Tibial nerve (tissue), 4 donors: ENCODE measurements at regions not wholly inside any gene's neighbourhood (a gene's known extent, or its start where the extent isn't known, plus 50 kb on each side); places are given as distances from the start of the nearest gene placed in this dataset.

Experiments used
- DNase-seq, 2 donors: peaks; one replicate each; pipeline ENCODE4 v3.0.0-alpha.2; 2019; ENCODE audit warnings: low spot score in 2 of 2
- H3K27ac ChIP-seq, 4 donors: fragments of 200-600 bp; sonication (generic) in 3 of 4; one replicate each; pipeline ENCODE4 v1.5.1; 2017 to 2019; ENCODE audit warnings: mild to moderate bottlenecking in 1 of 4
- H3K27me3 ChIP-seq, 2 donors: fragments of 200-600 bp; sonication (generic) in 1 of 2; one replicate each; pipeline versions ENCODE4 v1.5.1 to v1.6.0; 2017 to 2019
- H3K36me3 ChIP-seq, 3 donors: fragments of 200-600 bp; sonication (generic); one replicate each; pipeline ENCODE4 v1.5.1; 2018 to 2019
- H3K4me1 ChIP-seq, 4 donors: fragments of 200-600 bp; sonication (generic) in 3 of 4; one replicate each; pipeline ENCODE4 v1.5.1; 2017 to 2019
- H3K4me3 ChIP-seq, 4 donors: fragments of 200-600 bp; sonication (generic) in 3 of 4; one replicate each; pipeline ENCODE4 v1.5.1; 2017 to 2019; ENCODE audit warnings: mild to moderate bottlenecking in 1 of 4, moderate library complexity in 1 of 4
- H3K9me3 ChIP-seq, 4 donors: fragments of 200-600 bp; sonication (generic) in 3 of 4; one replicate each; pipeline ENCODE4 v1.5.1; 2017 to 2019
- CTCF ChIP-seq, 5 experiments: fragments of 200-600 bp in 3 of 5; fragments of 450-650 bp in 2 of 5; sonication (generic) in 3 of 5; IDR thresholded peaks; one replicate each; pipeline ENCODE4 v1.5.1; 2016 to 2019; ENCODE audit warnings: antibody characterized with exemption in 5 of 5, mild to moderate bottlenecking in 3 of 5, moderate library complexity in 2 of 5
- EP300 ChIP-seq, 2 donors: sonication (generic); formaldehyde crosslinking; IDR thresholded peaks; one replicate each; pipeline ENCODE4 v1.6.1; 2017; ENCODE audit warnings: antibody characterized with exemption in 2 of 2, mild to moderate bottlenecking in 1 of 2
- POLR2A ChIP-seq, 2 donors: fragments of 450-650 bp; IDR thresholded peaks; one replicate each; pipeline ENCODE4 v1.6.1; 2017; ENCODE audit warnings: antibody characterized with exemption in 2 of 2, mild to moderate bottlenecking in 2 of 2, moderate library complexity in 2 of 2
- WGBS, 2 donors: methylation state at CpG; one replicate each; pipeline ENCODE4 v1.1.5; 2018; 5-methylcytosine and 5-hydroxymethylcytosine counted together

GRCh38 chr1:119302011-119302410 is 66.6 kb upstream of the HAO2 start:
- peaks cover 0 to 8% (median 0%) of the 10 kb centered on the region in 4 donors for H3K4me1 ChIP-seq
- no peak overlapping the region for H3K4me3 ChIP-seq
- no peak for DNase-seq
- no peaks in the 10 kb centered on the region for H3K27me3 ChIP-seq
- H3K36me3 ChIP-seq, result no peaks in the 10 kb centered on the region
- WGBS, 2 donors, result 83 to 94% methylated on average over 3 of the region's 3 CpGs
- H3K9me3 ChIP-seq, result no peaks in the 10 kb centered on the region
- no peak overlapping the region for H3K27ac ChIP-seq
- TF ChIP-seq EP300 (IDR thresholded peaks at IDR 0.05), result no peak
- no peak for TF ChIP-seq CTCF (IDR thresholded peaks at IDR 0.05)
- TF ChIP-seq POLR2A (IDR thresholded peaks at IDR 0.05), result no peak

- Histone ChIP-seq H3K27me3 (no peaks in the 10 kb centered on the region), H3K9me3 (no peaks in the 10 kb centered on the region), H3K4me1 (peaks cover 0 to 8% (median 0%) of the 10 kb centered on the region in 4 donors), H3K4me3 (no peak overlapping the region), H3K27ac (no peak overlapping the region), H3K36me3 (no peaks in the 10 kb centered on the region)
- WGBS, 2 donors, result 64 to 71% methylated on average over 3 of the region's 3 CpGs
- DNase-seq, result no peak
- TF ChIP-seq EP300 (IDR thresholded peaks at IDR 0.05) (no peak), CTCF (IDR thresholded peaks at IDR 0.05) (no peak), POLR2A (IDR thresholded peaks at IDR 0.05) (no peak)
Observed at GRCh38 chr1:119308130-119308700, 60.4 kb upstream of the HAO2 start.

GRCh38 chr1:119308806-119309205 is 59.8 kb upstream of the HAO2 start:
- Histone ChIP-seq H3K9me3 (no peaks in the 10 kb centered on the region), H3K4me1 (peaks cover 0 to 4% (median 0%) of the 10 kb centered on the region in 4 donors), H3K4me3 (no peak overlapping the region), H3K27me3 (no peaks in the 10 kb centered on the region), H3K36me3 (no peaks in the 10 kb centered on the region), H3K27ac (no peak overlapping the region)
- TF ChIP-seq CTCF (IDR thresholded peaks at IDR 0.05) (no peak), EP300 (IDR thresholded peaks at IDR 0.05) (no peak), POLR2A (IDR thresholded peaks at IDR 0.05) (no peak)
- 76 to 80% methylated on average over 2 of the region's 2 CpGs for WGBS, 2 donors
- DNase-seq, result no peak

GRCh38 chr1:119310301-119310700 is 58.3 kb upstream of the HAO2 start:
- Histone ChIP-seq H3K36me3 (no peaks in the 10 kb centered on the region), H3K4me1 (no peaks in the 10 kb centered on the region), H3K27ac (no peak overlapping the region), H3K9me3 (no peaks in the 10 kb centered on the region), H3K4me3 (no peak overlapping the region), H3K27me3 (no peaks in the 10 kb centered on the region)
- WGBS, 2 donors, result 39 to 49% methylated on average over 3 of the region's 3 CpGs
- TF ChIP-seq CTCF (IDR thresholded peaks at IDR 0.05) (no peak), POLR2A (IDR thresholded peaks at IDR 0.05) (no peak), EP300 (IDR thresholded peaks at IDR 0.05) (no peak)
- no peak for DNase-seq

GRCh38 chr1:119312500-119312899 is 56.1 kb upstream of the HAO2 start:
- Histone ChIP-seq H3K36me3 (no peaks in the 10 kb centered on the region), H3K4me1 (no peaks in the 10 kb centered on the region), H3K27me3 (no peaks in the 10 kb centered on the region), H3K4me3 (no peak overlapping the region), H3K27ac (no peak overlapping the region), H3K9me3 (no peaks in the 10 kb centered on the region)
- DNase-seq, result no peak
- WGBS, 2 donors, result 62 to 66% methylated on average over 4 of the region's 4 CpGs
- TF ChIP-seq POLR2A (IDR thresholded peaks at IDR 0.05) (no peak), CTCF (IDR thresholded peaks at IDR 0.05) (no peak), EP300 (IDR thresholded peaks at IDR 0.05) (no peak)
